Activated naive CD8-positive, alpha-beta T cell treated with anti-CD3 and anti-CD28 coated beads for 36 hours (primary cell): ENCODE measurements at regions not wholly inside any gene's neighbourhood (a gene's known extent, or its start where the extent isn't known, plus 50 kb on each side); places are given as distances from the start of the nearest gene placed in this dataset.
A peak's percentile ranks its signal among the peaks of the same experiment; 100 is the strongest.

Experiments
- DNase-seq: peaks from one replicate; pipeline ENCODE4 v3.0.0; 2021
- H3K27ac Mint-ChIP-seq: one replicate; pipeline ENCODE4 v1.8.0; 2022; ENCODE audit warnings: mild to moderate bottlenecking, moderate library complexity, mixed read lengths
- H3K27me3 Mint-ChIP-seq: one replicate; pipeline ENCODE4 v1.8.0; 2022; ENCODE audit warnings: mild to moderate bottlenecking, mixed read lengths
- H3K36me3 Mint-ChIP-seq: one replicate; pipeline ENCODE4 v1.8.0; 2021; ENCODE audit warnings: mild to moderate bottlenecking, mixed read lengths
- H3K4me1 Mint-ChIP-seq: one replicate; pipeline ENCODE4 v1.8.0; 2021; ENCODE audit warnings: mixed read lengths
- H3K4me3 Mint-ChIP-seq: one replicate; pipeline ENCODE4 v1.8.0; 2022; ENCODE audit warnings: mild to moderate bottlenecking, moderate library complexity, mixed read lengths
- H3K9me3 Mint-ChIP-seq: one replicate; pipeline ENCODE4 v1.8.0; 2022; ENCODE audit warnings: mixed read lengths

DNA sequence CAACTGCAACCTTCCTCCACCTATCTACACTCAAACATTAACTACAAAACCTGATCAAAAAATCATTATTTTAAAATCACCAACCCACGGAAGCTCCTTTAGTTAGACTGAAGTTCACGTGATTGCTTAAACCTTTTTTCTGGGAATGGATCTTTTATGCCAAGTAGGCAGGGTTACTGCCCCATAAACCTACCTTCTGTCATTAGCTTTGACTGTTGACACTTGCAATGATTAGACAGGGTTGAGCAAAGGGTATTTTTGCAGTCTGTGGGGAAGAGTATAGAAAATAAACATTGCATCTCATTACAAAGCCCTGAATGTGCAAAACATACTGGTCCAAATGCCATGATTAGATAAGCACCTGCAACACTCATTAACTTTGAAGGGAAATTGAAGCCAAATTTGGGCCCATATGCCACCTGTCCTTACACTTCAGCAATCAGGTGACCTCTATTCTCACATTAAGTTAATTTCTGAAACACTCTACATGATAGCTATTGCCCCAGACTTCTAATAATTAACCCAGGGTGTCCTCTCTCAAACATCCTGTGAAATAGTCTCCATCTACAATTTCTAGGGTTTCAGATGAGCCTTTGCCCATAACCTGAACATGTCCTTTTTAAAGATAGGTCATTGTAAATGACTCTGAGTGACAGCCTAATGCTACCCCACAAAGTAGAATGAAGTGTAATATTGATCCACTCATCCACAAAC is 156.0 kb upstream of the PLEKHG7 start:
- Mint-ChIP-seq H3K36me3 (peaks cover 2% of the 10 kb centered on the region), H3K4me1 (no peaks in the 10 kb centered on the region), H3K27me3 (no peaks in the 10 kb centered on the region), H3K4me3 (no peak overlapping the region), H3K27ac (no peak overlapping the region), H3K9me3 (peaks cover 2% of the 10 kb centered on the region)
- no peak for DNase-seq

GRCh38 chr12:92546259-92546634 is 156.5 kb upstream of the PLEKHG7 start:
- H3K36me3 Mint-ChIP-seq: peaks cover 2% of the 10 kb centered on the region
- H3K9me3 Mint-ChIP-seq: peaks cover 4% of the 10 kb centered on the region
- no peak overlapping the region for H3K4me3 Mint-ChIP-seq
- no peak overlapping the region for H3K27ac Mint-ChIP-seq
- H3K27me3 Mint-ChIP-seq: no peaks in the 10 kb centered on the region
- DNase-seq: no peak
- peaks cover 3% of the 10 kb centered on the region for H3K4me1 Mint-ChIP-seq

- no peaks in the 10 kb centered on the region for H3K27me3 Mint-ChIP-seq
- peaks cover 9% of the 10 kb centered on the region for H3K9me3 Mint-ChIP-seq
- H3K27ac Mint-ChIP-seq: no peak overlapping the region
- H3K4me1 Mint-ChIP-seq: peaks cover 21% of the 10 kb centered on the region
- peaks cover 14% of the 10 kb centered on the region for H3K36me3 Mint-ChIP-seq
- DNase-seq: no peak
- no peak overlapping the region for H3K4me3 Mint-ChIP-seq
These were observed 158.5 kb upstream of the PLEKHG7 start for GRCh38 chr12:92544322-92544721.

- Mint-ChIP-seq H3K9me3 (peaks cover 8% of the 10 kb centered on the region), H3K4me1 (peaks cover 26% of the 10 kb centered on the region), H3K36me3 (peaks cover 15% of the 10 kb centered on the region), H3K4me3 (no peak overlapping the region), H3K27me3 (no peaks in the 10 kb centered on the region), H3K27ac (no peak overlapping the region)
- no peak for DNase-seq
These were observed 158.9 kb upstream of the PLEKHG7 start for GRCh38 chr12:92543840-92544239.

DNA sequence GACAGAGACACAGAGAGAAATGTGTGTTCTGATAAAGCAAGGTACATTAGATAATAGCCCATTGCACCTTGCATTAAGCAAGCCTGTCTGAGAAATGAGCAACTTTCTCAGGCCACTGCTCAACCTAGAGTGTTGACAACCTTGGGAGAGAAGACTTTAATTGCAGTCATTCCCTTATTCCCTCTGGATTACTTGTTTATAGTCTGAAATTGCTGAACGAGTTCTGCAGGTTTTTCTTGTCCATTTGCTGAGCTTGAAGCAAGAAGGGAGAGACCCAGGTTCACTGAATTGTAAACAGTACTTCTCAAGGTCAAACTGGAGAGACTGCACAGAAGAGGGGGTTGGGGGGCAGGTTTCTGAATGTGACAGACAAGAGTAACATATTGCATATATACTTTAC is 159.4 kb upstream of the PLEKHG7 start:
- no peaks in the 10 kb centered on the region for H3K27me3 Mint-ChIP-seq
- H3K9me3 Mint-ChIP-seq: peaks cover 7% of the 10 kb centered on the region
- peaks cover 31% of the 10 kb centered on the region for H3K4me1 Mint-ChIP-seq
- H3K36me3 Mint-ChIP-seq: peaks cover 17% of the 10 kb centered on the region
- no peak for DNase-seq
- no peak overlapping the region for H3K27ac Mint-ChIP-seq
- no peak overlapping the region for H3K4me3 Mint-ChIP-seq

DNA sequence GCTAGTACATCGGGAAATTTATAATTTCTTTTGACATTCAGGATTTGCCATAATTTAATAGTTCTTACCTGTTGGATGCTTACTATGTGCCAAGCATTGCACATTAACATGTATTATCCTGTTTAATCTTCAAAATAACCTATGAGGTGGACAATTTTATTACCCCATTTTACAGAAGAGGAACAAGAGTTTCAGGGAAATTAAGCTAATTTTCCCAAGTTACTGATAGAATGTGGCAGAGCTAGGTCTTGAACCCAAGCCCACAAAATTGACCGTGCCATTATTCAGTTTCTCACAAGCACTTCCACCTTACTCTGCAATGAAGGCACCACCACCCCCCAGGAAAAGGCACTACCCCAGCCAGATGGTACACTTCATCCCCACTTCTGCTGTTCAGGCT is 161.1 kb upstream of the PLEKHG7 start:
- H3K4me3 Mint-ChIP-seq: no peak overlapping the region
- peaks cover 17% of the 10 kb centered on the region for H3K36me3 Mint-ChIP-seq
- no peak for DNase-seq
- no peaks in the 10 kb centered on the region for H3K27me3 Mint-ChIP-seq
- no peak overlapping the region for H3K27ac Mint-ChIP-seq
- peaks cover 42% of the 10 kb centered on the region for H3K4me1 Mint-ChIP-seq
- H3K9me3 Mint-ChIP-seq: peaks cover 7% of the 10 kb centered on the region

DNA sequence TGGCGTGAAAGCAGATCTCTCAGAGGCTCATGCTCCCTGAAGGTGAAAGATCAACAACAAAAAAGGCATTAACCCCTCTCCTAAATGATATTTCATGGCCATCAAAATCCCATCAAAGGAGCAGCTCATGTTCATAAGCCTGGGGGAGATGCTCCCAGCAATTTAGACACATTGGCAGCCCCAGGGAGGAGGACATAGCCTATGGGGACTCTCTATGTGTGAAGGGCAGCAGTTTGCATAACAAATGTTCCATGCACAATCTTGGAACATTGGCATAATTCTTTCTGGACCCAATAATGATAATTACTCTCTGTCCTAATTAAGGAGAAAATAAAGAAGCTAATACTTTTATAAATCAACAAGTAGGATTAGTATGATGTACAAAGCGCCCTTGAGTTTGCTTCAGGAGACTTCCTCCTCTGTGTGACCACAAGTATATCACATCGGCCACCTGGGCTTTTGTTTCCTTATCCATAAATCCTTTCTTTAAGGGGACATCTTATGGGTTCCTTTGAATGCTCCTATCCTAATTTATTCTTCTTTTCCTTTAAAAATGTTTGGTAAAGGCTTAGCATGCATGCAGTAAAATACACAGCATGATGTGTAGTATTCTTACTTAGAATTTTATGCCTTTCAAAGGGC is 161.9 kb upstream of the PLEKHG7 start:
- H3K9me3 Mint-ChIP-seq: peaks cover 7% of the 10 kb centered on the region
- no peaks in the 10 kb centered on the region for H3K27me3 Mint-ChIP-seq
- peak overlapping the region; percentile 90 for H3K27ac Mint-ChIP-seq
- no peak for DNase-seq
- H3K36me3 Mint-ChIP-seq: peaks cover 17% of the 10 kb centered on the region
- H3K4me1 Mint-ChIP-seq: peaks cover 45% of the 10 kb centered on the region
- H3K4me3 Mint-ChIP-seq: no peak overlapping the region

DNA sequence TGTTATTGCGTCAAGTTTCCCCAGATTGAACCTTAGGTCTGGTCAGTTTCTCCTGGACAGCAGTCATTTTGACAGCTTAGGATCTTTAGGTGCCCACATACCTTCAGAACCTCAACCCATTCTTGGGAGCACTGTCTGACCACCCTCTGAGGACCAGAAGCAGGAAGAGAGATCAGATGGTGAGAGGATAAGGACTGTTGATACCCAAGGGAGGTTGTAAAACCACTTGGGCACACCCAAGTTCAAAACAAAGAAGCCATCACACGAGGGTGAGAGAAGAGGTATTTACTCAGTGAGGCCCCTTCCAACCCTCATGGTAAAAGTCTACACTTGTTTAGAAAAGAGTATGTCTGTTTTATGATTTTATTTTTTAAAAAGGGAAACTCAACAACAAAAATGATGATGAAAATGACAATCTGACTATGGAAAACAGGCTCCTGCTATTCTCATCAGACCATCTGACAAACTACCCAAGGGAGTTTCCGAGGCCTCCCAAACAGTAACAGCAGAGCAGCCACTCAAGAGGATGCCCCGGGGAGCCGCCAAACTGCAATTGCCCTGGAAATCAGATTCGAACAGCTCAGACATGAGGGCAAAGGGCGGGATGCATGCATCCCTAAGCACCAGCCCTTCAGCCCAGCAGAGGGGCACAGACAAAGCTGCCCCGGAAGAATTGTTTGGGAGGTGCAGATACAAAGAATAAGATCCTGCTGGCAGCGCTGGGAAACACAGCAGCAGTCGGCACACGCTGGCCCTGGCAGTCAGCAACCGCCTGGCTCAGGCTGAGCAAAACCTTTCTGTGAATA is 162.6 kb upstream of the PLEKHG7 start:
- no peak overlapping the region for H3K4me3 Mint-ChIP-seq
- H3K9me3 Mint-ChIP-seq: peaks cover 7% of the 10 kb centered on the region
- H3K27ac Mint-ChIP-seq: peak overlapping the region; percentile 90
- H3K4me1 Mint-ChIP-seq: peaks cover 45% of the 10 kb centered on the region
- DNase-seq: no peak
- H3K27me3 Mint-ChIP-seq: no peaks in the 10 kb centered on the region
- H3K36me3 Mint-ChIP-seq: peaks cover 17% of the 10 kb centered on the region

DNA sequence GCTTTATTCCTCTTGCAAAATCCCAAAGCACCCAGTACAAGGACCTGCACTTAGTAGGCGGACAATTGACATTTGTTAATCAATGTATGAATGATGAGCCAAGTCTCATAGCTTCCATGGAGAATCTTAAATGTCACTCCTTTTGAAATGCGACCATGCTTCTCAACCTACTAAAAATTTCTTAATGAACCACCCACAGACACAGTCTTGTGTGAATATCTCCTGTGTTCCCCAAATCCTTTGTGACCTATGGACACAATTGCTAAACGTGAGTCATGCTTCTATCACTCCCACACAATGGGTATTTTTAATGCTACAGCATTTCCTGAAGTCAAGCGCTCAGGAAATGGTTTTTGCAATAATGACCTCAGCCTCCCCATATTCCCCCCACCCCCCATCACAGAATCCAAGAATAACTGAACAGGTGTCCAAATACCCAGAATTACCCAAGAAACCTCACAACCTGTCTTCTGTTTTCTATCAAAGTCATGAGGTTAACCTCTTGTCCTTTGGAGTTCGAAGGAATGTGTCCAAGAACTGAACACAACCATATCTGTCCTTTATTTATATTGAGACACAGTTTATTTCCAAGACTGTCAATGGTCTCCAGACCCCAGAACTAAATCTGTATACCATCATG is 163.6 kb upstream of the PLEKHG7 start:
- Mint-ChIP-seq H3K4me1 (peaks cover 45% of the 10 kb centered on the region), H3K27me3 (no peaks in the 10 kb centered on the region), H3K9me3 (peaks cover 7% of the 10 kb centered on the region), H3K36me3 (peaks cover 17% of the 10 kb centered on the region), H3K4me3 (no peak overlapping the region), H3K27ac (peak overlapping the region; percentile 90)
- no peak for DNase-seq

DNA sequence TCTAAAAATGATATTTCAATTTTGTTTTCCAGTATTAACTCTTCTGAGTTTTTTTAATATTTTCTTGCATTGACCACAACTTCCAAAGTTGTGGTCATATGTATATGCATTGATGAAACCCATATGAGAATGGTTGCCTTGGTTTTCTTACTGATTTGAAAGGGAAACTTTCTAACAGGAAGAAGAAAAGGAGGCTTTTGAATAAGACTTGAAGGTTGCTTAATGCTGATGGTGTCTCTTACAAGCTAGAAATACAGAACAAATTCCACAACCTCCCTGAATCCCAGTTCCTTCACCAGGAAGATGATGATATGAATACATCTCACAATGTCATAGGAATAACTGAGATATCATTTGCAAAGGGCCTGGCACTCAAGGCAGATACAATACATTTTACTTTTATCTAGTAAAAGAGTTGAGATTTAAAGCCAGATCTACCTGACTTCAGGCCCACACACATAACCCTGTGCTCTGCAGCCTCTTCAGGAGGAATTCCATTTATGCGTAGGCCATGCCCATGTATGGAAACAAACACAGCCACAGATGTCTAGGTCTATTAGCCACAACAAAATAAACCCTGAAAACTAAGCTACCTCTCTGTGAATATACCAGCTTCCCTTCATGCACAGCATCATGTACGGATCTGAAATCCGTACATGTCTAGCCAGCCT is 165.4 kb upstream of the PLEKHG7 start:
- Mint-ChIP-seq H3K27me3 (no peaks in the 10 kb centered on the region), H3K4me3 (no peak overlapping the region), H3K9me3 (peaks cover 11% of the 10 kb centered on the region), H3K27ac (peak overlapping the region; percentile 90), H3K4me1 (peaks cover 45% of the 10 kb centered on the region), H3K36me3 (peaks cover 17% of the 10 kb centered on the region)
- DNase-seq: no peak

DNA sequence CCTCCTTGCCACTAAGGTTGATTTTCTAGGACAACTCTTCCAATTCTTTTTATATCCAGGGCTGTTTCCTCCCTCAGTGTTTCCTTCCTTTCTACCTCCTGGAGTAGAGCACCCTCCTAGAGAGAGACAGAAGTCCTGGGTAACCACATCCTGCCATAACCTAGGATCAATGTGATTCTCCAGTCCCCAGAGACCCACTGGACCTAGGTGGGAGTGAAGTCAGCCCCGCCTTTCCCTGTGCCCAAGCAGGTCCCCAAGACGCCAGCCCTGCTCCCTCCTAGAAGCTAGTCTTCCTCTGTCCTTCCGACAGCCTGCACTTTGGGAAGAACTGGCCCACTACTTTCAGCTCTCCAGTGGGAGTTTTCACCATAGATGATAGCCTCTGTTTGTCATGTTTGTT is 166.8 kb upstream of the PLEKHG7 start:
- H3K9me3 Mint-ChIP-seq: peaks cover 9% of the 10 kb centered on the region
- H3K36me3 Mint-ChIP-seq: peaks cover 17% of the 10 kb centered on the region
- peaks cover 39% of the 10 kb centered on the region for H3K4me1 Mint-ChIP-seq
- H3K27me3 Mint-ChIP-seq: no peaks in the 10 kb centered on the region
- no peak overlapping the region for H3K27ac Mint-ChIP-seq
- H3K4me3 Mint-ChIP-seq: no peak overlapping the region
- no peak for DNase-seq

DNA sequence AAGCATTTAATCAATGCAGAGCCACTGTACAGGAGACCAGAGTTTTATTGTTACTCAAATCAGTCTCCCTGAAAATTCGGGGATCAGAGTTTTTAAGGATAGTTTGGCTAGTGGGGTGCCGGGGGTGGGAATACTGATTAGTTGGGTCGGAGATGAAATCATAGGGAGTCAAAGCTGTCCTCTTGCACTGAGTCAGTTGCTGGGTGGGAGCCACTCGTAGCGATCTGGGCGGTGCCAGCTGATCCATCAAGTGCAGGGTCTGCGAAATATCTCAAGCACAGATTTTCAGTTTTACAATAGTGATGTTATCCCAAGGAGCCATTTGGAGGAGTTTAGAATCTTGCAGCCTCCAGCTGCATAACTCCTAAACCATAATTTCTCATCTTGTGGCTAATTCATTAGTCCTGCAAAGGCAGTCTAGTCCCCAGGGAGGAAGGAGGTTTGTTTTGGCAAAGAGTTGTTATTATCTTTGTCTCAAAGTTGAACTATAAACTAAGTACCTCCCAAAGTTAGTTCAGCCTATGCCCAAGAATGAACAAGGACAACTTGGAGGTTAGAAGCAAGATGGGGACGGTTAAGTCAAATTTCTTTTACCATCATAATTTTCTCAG is 169.4 kb upstream of the PLEKHG7 start:
- Mint-ChIP-seq H3K36me3 (peaks cover 2% of the 10 kb centered on the region), H3K27me3 (no peaks in the 10 kb centered on the region), H3K4me1 (peaks cover 20% of the 10 kb centered on the region), H3K27ac (no peak overlapping the region), H3K4me3 (no peak overlapping the region), H3K9me3 (peaks cover 5% of the 10 kb centered on the region)
- DNase-seq: no peak

GRCh38 chr12:92530706-92531105 is 172.1 kb upstream of the PLEKHG7 start:
- H3K27ac Mint-ChIP-seq: no peak overlapping the region
- H3K4me3 Mint-ChIP-seq: no peak overlapping the region
- H3K9me3 Mint-ChIP-seq: peaks cover 5% of the 10 kb centered on the region
- peaks cover 2% of the 10 kb centered on the region for H3K36me3 Mint-ChIP-seq
- H3K27me3 Mint-ChIP-seq: no peaks in the 10 kb centered on the region
- peaks cover 9% of the 10 kb centered on the region for H3K4me1 Mint-ChIP-seq
- DNase-seq: no peak

DNA sequence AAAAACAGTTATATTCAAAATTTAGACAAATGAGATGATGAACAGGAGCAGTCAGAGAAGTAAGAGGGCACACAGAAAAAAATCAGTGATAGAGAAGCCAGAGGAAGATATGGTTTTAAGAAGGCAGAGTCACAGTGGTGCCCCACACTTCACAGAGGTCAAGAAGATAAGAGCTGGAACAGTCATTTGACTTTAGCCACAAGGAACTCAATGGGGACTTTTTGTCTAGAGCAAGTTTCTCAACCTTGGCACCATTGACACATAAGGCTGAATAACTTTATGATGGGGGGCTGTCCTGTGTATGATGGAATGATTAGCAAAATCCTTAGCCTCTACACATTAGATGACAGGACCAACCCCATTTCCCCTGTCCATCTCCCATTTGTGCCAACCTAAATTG is 172.8 kb upstream of the PLEKHG7 start:
- Mint-ChIP-seq H3K27me3 (no peaks in the 10 kb centered on the region), H3K4me3 (no peak overlapping the region), H3K27ac (no peak overlapping the region), H3K4me1 (peaks cover 9% of the 10 kb centered on the region), H3K9me3 (peaks cover 6% of the 10 kb centered on the region), H3K36me3 (peaks cover 2% of the 10 kb centered on the region)
- DNase-seq: no peak
